ENCODE measurements at regions not wholly inside any gene's neighbourhood (a gene's known extent, or its start where the extent isn't known, plus 50 kb on each side); places are given as distances from the start of the nearest gene placed in this dataset.
A peak's percentile ranks its signal among the peaks of the same experiment; 100 is the strongest.

GRCh38 chr6:159642995-159643394 is 50.0 kb downstream of the SOD2 start:
- no peak overlapping the region for H3K4me3 ChIP-seq (replicated peaks; ENCODE audit: low read depth, low read length)
- TF ChIP-seq CTCF (IDR thresholded peaks at IDR 0.05; ENCODE audit: low read length, missing control alignments) = no peak
- DNase-seq (ENCODE audit: low read depth) = no peak

GRCh38 chr6:159642481-159642880 is 50.6 kb downstream of the SOD2 start:
- TF ChIP-seq CTCF (IDR thresholded peaks at IDR 0.05; ENCODE audit: low read length, missing control alignments) = no peak
- no peak for DNase-seq (ENCODE audit: low read depth)
- no peak overlapping the region for H3K4me3 ChIP-seq (replicated peaks; ENCODE audit: low read depth, low read length)

- no peak for DNase-seq (ENCODE audit: low read depth)
- no peak overlapping the region for H3K4me3 ChIP-seq (replicated peaks; ENCODE audit: low read depth, low read length)
- TF ChIP-seq CTCF (IDR thresholded peaks at IDR 0.05; ENCODE audit: low read length, missing control alignments) = no peak
These were observed 52.1 kb downstream of the SOD2 start for GRCh38 chr6:159640722-159641482.

GRCh38 chr6:159640322-159640721 is 52.7 kb downstream of the SOD2 start:
- DNase-seq (ENCODE audit: low read depth) = no peak
- H3K4me3 ChIP-seq (replicated peaks; ENCODE audit: low read depth, low read length) = no peak overlapping the region
- TF ChIP-seq CTCF (IDR thresholded peaks at IDR 0.05; ENCODE audit: low read length, missing control alignments) = no peak

GRCh38 chr6:159639721-159640120 is 53.3 kb downstream of the SOD2 start:
- H3K4me3 ChIP-seq (replicated peaks; ENCODE audit: low read depth, low read length) = no peak overlapping the region
- no peak for TF ChIP-seq CTCF (IDR thresholded peaks at IDR 0.05; ENCODE audit: low read length, missing control alignments)
- no peak for DNase-seq (ENCODE audit: low read depth)

- no peak overlapping the region for H3K4me3 ChIP-seq (replicated peaks; ENCODE audit: low read depth, low read length)
- TF ChIP-seq CTCF (IDR thresholded peaks at IDR 0.05; ENCODE audit: low read length, missing control alignments) = peak; percentile 51
- peak; percentile 18 for DNase-seq (ENCODE audit: low read depth)
These were observed 59.8 kb downstream of the SOD2 start for GRCh38 chr6:159633196-159633595.

GRCh38 chr6:159631886-159632285 is 61.2 kb downstream of the SOD2 start:
- no peak for TF ChIP-seq CTCF (IDR thresholded peaks at IDR 0.05; ENCODE audit: low read length, missing control alignments)
- no peak for DNase-seq (ENCODE audit: low read depth)
- no peak overlapping the region for H3K4me3 ChIP-seq (replicated peaks; ENCODE audit: low read depth, low read length)
